ENCODE measurements at regions not wholly inside any gene's neighbourhood (a gene's known extent, or its start where the extent isn't known, plus 50 kb on each side); places are given as distances from the start of the nearest gene placed in this dataset.

GRCh38 chr13:108156749-108157148 is 58.6 kb downstream of the LIG4 start:
- no peak for DNase-seq
- H3K27me3 Mint-ChIP-seq: peaks cover 5 to 9% of the 10 kb centered on the region in 2 donors
- H3K36me3 ChIP-seq (ENCODE audit: insufficient read depth, low read length): no peaks in the 10 kb centered on the region

GRCh38 chr13:108155185-108156106 is 59.9 kb downstream of the LIG4 start:
- Mint-ChIP-seq H3K4me3 (no peak overlapping the region), H3K27me3 (peaks cover 6 to 9% of the 10 kb centered on the region in 2 donors), H3K36me3 (no peaks in the 10 kb centered on the region), H3K9me3 (no peaks in the 10 kb centered on the region), H3K27ac (no peak overlapping the region), H3K4me1 (no peaks in the 10 kb centered on the region)
- H3K4me3 ChIP-seq (ENCODE audit: low read length in 2 of 2): no peak overlapping the region
- no peaks in the 10 kb centered on the region for H3K4me1 ChIP-seq (ENCODE audit: insufficient read depth, low read length)
- H3K27me3 ChIP-seq (ENCODE audit: insufficient read depth, low read length): no peaks in the 10 kb centered on the region
- H3K9me3 ChIP-seq (ENCODE audit: control insufficient read depth in 1 of 2, low read length in 2 of 2): no peaks in the 10 kb centered on the region
- no peaks in the 10 kb centered on the region for H3K36me3 ChIP-seq (ENCODE audit: insufficient read depth, low read length)
- CTCF ChIA-PET (ENCODE audit: partially characterized antibody): interaction anchor here (0.7 to 3.6 kb wide), 20 partner anchors 9 to 954 kb away, joined by 3 to 58 read pairs (median 4); no protein-coding TSS in a partner anchor
- intact Hi-C loops (cut with micrococcal nuclease): loop anchor here (1.0 kb wide), 1 partner anchor 950 kb away; no protein-coding TSS in a partner anchor
- POLR2A ChIA-PET (ENCODE audit: partially characterized antibody): no interaction called here
- peak; percentile 36 to 64 (median 43) for DNase-seq
- no peak overlapping the region for H3K27ac ChIP-seq (ENCODE audit: low read depth, low read length)

More at GRCh38 chr13:108156749-108157148, 58.6 kb downstream of the LIG4 start:
- no peak overlapping the region for H3K27ac ChIP-seq (ENCODE audit: low read depth, low read length)
- Mint-ChIP-seq H3K4me3 (no peak overlapping the region), H3K9me3 (no peaks in the 10 kb centered on the region), H3K27ac (no peak overlapping the region), H3K36me3 (no peaks in the 10 kb centered on the region), H3K4me1 (no peaks in the 10 kb centered on the region)
- ChIA-PET POLR2A (ENCODE audit: partially characterized antibody) (no interaction called here), CTCF (ENCODE audit: partially characterized antibody) (interaction anchor here (1.0 to 3.6 kb wide), 6 partner anchors 12 to 352 kb away, joined by 3 to 58 read pairs (median 7); no protein-coding TSS in a partner anchor)
- no peak overlapping the region for H3K4me3 ChIP-seq (ENCODE audit: low read length in 2 of 2)
- H3K9me3 ChIP-seq (ENCODE audit: control insufficient read depth in 1 of 2, low read length in 2 of 2): no peaks in the 10 kb centered on the region
- no peaks in the 10 kb centered on the region for H3K27me3 ChIP-seq (ENCODE audit: insufficient read depth, low read length)
- intact Hi-C loops (cut with micrococcal nuclease): no loop called here
- no peaks in the 10 kb centered on the region for H3K4me1 ChIP-seq (ENCODE audit: insufficient read depth, low read length)

GRCh38 chr13:108154421-108154858 is 60.9 kb downstream of the LIG4 start:
- H3K36me3 ChIP-seq (ENCODE audit: insufficient read depth, low read length): no peaks in the 10 kb centered on the region
- ChIA-PET CTCF (ENCODE audit: partially characterized antibody) (interaction anchor here (0.9 to 3.6 kb wide), 11 partner anchors 9 to 949 kb away, joined by 3 to 58 read pairs (median 4); no protein-coding TSS in a partner anchor), POLR2A (ENCODE audit: partially characterized antibody) (no interaction called here)
- H3K4me3 ChIP-seq (ENCODE audit: low read length in 2 of 2): no peak overlapping the region
- H3K27ac Mint-ChIP-seq: no peak overlapping the region
- no peaks in the 10 kb centered on the region for H3K4me1 ChIP-seq (ENCODE audit: insufficient read depth, low read length)
- H3K27ac ChIP-seq (ENCODE audit: low read depth, low read length): no peak overlapping the region
- H3K27me3 ChIP-seq (ENCODE audit: insufficient read depth, low read length): no peaks in the 10 kb centered on the region
- no peak overlapping the region for H3K4me3 Mint-ChIP-seq
- H3K9me3 ChIP-seq (ENCODE audit: control insufficient read depth in 1 of 2, low read length in 2 of 2): no peaks in the 10 kb centered on the region
- intact Hi-C loops (cut with micrococcal nuclease): no loop called here
- H3K27me3 Mint-ChIP-seq: peaks cover 6 to 9% of the 10 kb centered on the region in 2 donors
- no peaks in the 10 kb centered on the region for H3K9me3 Mint-ChIP-seq
- no peaks in the 10 kb centered on the region for H3K4me1 Mint-ChIP-seq
- no peaks in the 10 kb centered on the region for H3K36me3 Mint-ChIP-seq
- no peak for DNase-seq

GRCh38 chr13:108146642-108147041 is 68.7 kb downstream of the LIG4 start:
- Histone ChIP-seq H3K4me3 (ENCODE audit: low read length in 2 of 2) (no peak overlapping the region), H3K27me3 (ENCODE audit: insufficient read depth, low read length) (no peaks in the 10 kb centered on the region), H3K4me1 (ENCODE audit: insufficient read depth, low read length) (no peaks in the 10 kb centered on the region), H3K27ac (ENCODE audit: low read depth, low read length) (no peak overlapping the region), H3K36me3 (ENCODE audit: insufficient read depth, low read length) (no peaks in the 10 kb centered on the region), H3K9me3 (ENCODE audit: control insufficient read depth in 1 of 2, low read length in 2 of 2) (no peaks in the 10 kb centered on the region)
- Mint-ChIP-seq H3K27me3 (peaks cover 6 to 11% of the 10 kb centered on the region in 2 donors), H3K9me3 (peaks cover 0 to 3% (median 0%) of the 10 kb centered on the region in 8 donors), H3K4me1 (no peaks in the 10 kb centered on the region), H3K27ac (no peak overlapping the region), H3K4me3 (no peak overlapping the region), H3K36me3 (no peaks in the 10 kb centered on the region)
- ChIA-PET POLR2A (ENCODE audit: partially characterized antibody) (no interaction called here), CTCF (ENCODE audit: partially characterized antibody) (interaction anchor here (7.1 kb wide), 1 partner anchor 9 kb away, joined by 58 read pairs; no protein-coding TSS in a partner anchor)
- intact Hi-C loops (cut with micrococcal nuclease): no loop called here
- DNase-seq: no peak

- CTCF ChIA-PET (ENCODE audit: partially characterized antibody): interaction anchor here (7.1 kb wide), 1 partner anchor 12 kb away, joined by 58 read pairs; no protein-coding TSS in a partner anchor
- Mint-ChIP-seq H3K36me3 (no peaks in the 10 kb centered on the region), H3K27me3 (peaks cover 8 to 14% of the 10 kb centered on the region in 2 donors), H3K4me1 (no peaks in the 10 kb centered on the region), H3K27ac (no peak overlapping the region), H3K4me3 (no peak overlapping the region), H3K9me3 (peaks cover 0 to 2% (median 0%) of the 10 kb centered on the region in 8 donors)
- H3K9me3 ChIP-seq (ENCODE audit: control insufficient read depth in 1 of 2, low read length in 2 of 2): no peaks in the 10 kb centered on the region
- H3K27me3 ChIP-seq (ENCODE audit: insufficient read depth, low read length): no peaks in the 10 kb centered on the region
- H3K4me1 ChIP-seq (ENCODE audit: insufficient read depth, low read length): no peaks in the 10 kb centered on the region
- intact Hi-C loops (cut with micrococcal nuclease): no loop called here
- POLR2A ChIA-PET (ENCODE audit: partially characterized antibody): no interaction called here
- DNase-seq: no peak
- H3K27ac ChIP-seq (ENCODE audit: low read depth, low read length): no peak overlapping the region
- no peaks in the 10 kb centered on the region for H3K36me3 ChIP-seq (ENCODE audit: insufficient read depth, low read length)
- H3K4me3 ChIP-seq (ENCODE audit: low read length in 2 of 2): no peak overlapping the region
Measured at GRCh38 chr13:108142702-108143436, 72.5 kb downstream of the LIG4 start.

- Histone ChIP-seq H3K36me3 (ENCODE audit: insufficient read depth, low read length) (no peaks in the 10 kb centered on the region), H3K27ac (ENCODE audit: low read depth, low read length) (no peak overlapping the region), H3K4me3 (ENCODE audit: low read length in 2 of 2) (no peak overlapping the region), H3K4me1 (ENCODE audit: insufficient read depth, low read length) (no peaks in the 10 kb centered on the region), H3K9me3 (ENCODE audit: control insufficient read depth in 1 of 2, low read length in 2 of 2) (no peaks in the 10 kb centered on the region), H3K27me3 (ENCODE audit: insufficient read depth, low read length) (no peaks in the 10 kb centered on the region)
- ChIA-PET CTCF (ENCODE audit: partially characterized antibody) (interaction anchor here (1.0 to 1.6 kb wide), 2 partner anchors 13 to 19 kb away, joined by 3 read pairs; no protein-coding TSS in a partner anchor), POLR2A (ENCODE audit: partially characterized antibody) (no interaction called here)
- no peak overlapping the region for H3K4me3 Mint-ChIP-seq
- intact Hi-C loops (cut with micrococcal nuclease): no loop called here
- DNase-seq: no peak
- no peak overlapping the region for H3K27ac Mint-ChIP-seq
- H3K9me3 Mint-ChIP-seq: peaks cover 0 to 2% (median 0%) of the 10 kb centered on the region in 8 donors
- H3K27me3 Mint-ChIP-seq: peaks cover 7 to 11% of the 10 kb centered on the region in 2 donors
- no peaks in the 10 kb centered on the region for H3K4me1 Mint-ChIP-seq
- no peaks in the 10 kb centered on the region for H3K36me3 Mint-ChIP-seq
Measured at GRCh38 chr13:108137176-108137575, 78.2 kb downstream of the LIG4 start.

- Histone ChIP-seq H3K4me3 (ENCODE audit: low read length in 2 of 2) (no peak overlapping the region), H3K27ac (ENCODE audit: low read depth, low read length) (no peak overlapping the region), H3K27me3 (ENCODE audit: insufficient read depth, low read length) (no peaks in the 10 kb centered on the region), H3K9me3 (ENCODE audit: control insufficient read depth in 1 of 2, low read length in 2 of 2) (no peaks in the 10 kb centered on the region), H3K36me3 (ENCODE audit: insufficient read depth, low read length) (no peaks in the 10 kb centered on the region), H3K4me1 (ENCODE audit: insufficient read depth, low read length) (no peaks in the 10 kb centered on the region)
- Mint-ChIP-seq H3K4me3 (no peak overlapping the region), H3K4me1 (no peaks in the 10 kb centered on the region), H3K36me3 (no peaks in the 10 kb centered on the region), H3K9me3 (no peaks in the 10 kb centered on the region), H3K27me3 (peaks cover 9 to 10% of the 10 kb centered on the region in 2 donors), H3K27ac (no peak overlapping the region)
- ChIA-PET POLR2A (ENCODE audit: partially characterized antibody) (no interaction called here), CTCF (ENCODE audit: partially characterized antibody) (no interaction called here)
- DNase-seq: no peak
- intact Hi-C loops (cut with micrococcal nuclease): no loop called here
Measured at GRCh38 chr13:108127406-108127805, 87.9 kb downstream of the LIG4 start.

Measured in CD4-positive, alpha-beta memory T cell (primary cell).